ENCODE measurements at regions not wholly inside any gene's neighbourhood (a gene's known extent, or its start where the extent isn't known, plus 50 kb on each side); places are given as distances from the start of the nearest gene placed in this dataset.

GRCh38 chr14:62436261-62436660 lies 609.0 kb downstream of the KCNH5 start:
- TF ChIP-seq CTCF (IDR thresholded peaks at IDR 0.05): no peak
- no peak for ATAC-seq
- H3K36me3 ChIP-seq: no peaks in the 10 kb centered on the region
- no peaks in the 10 kb centered on the region for H3K27me3 ChIP-seq
- intact Hi-C loops (cut with DNase I): no loop called here
- H3K4me3 ChIP-seq: no peak overlapping the region
- DNase-seq: no peak
- no peak overlapping the region for H3K27ac ChIP-seq
- no peaks in the 10 kb centered on the region for H3K4me1 ChIP-seq
- WGBS, 2 donors: 38 to 44% methylated on average over 2 of the region's 2 CpGs
- H3K9me3 ChIP-seq: peaks cover 0 to 96% (median 48%) of the 10 kb centered on the region in 11 donors

DNA sequence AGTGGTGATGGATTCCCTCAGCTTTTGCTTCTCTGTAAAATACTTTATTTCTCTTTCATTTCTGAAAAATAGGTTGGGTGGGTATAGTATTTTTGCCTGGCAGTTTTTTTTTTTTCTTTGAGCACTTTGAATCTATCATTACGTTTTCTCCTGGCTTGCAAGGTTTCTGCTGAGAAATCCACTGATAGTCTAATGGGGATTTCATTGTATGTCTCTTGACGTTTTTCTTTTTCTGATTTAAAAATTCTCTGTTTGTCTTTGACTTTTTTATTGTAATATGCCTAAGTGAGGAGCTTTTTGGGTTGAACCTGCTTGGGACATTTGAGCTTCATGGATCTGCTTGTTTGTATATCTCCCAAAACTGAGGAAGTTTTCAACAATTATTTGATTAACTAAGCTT lies 606.0 kb downstream of the KCNH5 start:
- no peak for TF ChIP-seq CTCF (IDR thresholded peaks at IDR 0.05)
- intact Hi-C loops (cut with DNase I): no loop called here
- WGBS, 2 donors: 50 to 60% methylated on average over 2 of the region's 2 CpGs
- H3K4me1 ChIP-seq: no peaks in the 10 kb centered on the region
- no peak for ATAC-seq
- H3K36me3 ChIP-seq: no peaks in the 10 kb centered on the region
- no peak overlapping the region for H3K27ac ChIP-seq
- H3K27me3 ChIP-seq: no peaks in the 10 kb centered on the region
- H3K9me3 ChIP-seq: peaks cover 0 to 77% (median 31%) of the 10 kb centered on the region in 11 donors
- no peak overlapping the region for H3K4me3 ChIP-seq
- DNase-seq: no peak

DNA sequence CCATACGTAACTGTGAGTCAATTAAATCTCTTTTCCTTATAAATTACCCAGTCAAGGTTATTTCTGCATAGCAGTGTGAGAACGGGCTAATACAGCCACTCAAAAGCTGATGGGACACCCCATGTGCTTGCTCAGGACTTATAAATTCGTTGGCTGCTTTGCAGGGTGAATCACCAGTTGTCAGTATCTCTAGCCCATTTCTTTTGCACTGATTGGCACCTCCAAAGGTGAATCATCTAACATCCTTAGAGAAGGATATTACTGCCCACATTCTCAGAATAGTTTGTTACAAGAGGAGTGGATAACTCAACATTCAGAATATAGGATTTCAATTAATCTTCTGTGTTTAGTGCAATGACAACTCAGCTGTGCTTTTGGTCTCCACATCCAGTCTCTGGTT lies 601.5 kb downstream of the KCNH5 start:
- intact Hi-C loops (cut with DNase I): no loop called here
- no peak for TF ChIP-seq CTCF (IDR thresholded peaks at IDR 0.05)
- 56% methylated on average over 3 of the region's 3 CpGs for WGBS, 2 donors

DNA sequence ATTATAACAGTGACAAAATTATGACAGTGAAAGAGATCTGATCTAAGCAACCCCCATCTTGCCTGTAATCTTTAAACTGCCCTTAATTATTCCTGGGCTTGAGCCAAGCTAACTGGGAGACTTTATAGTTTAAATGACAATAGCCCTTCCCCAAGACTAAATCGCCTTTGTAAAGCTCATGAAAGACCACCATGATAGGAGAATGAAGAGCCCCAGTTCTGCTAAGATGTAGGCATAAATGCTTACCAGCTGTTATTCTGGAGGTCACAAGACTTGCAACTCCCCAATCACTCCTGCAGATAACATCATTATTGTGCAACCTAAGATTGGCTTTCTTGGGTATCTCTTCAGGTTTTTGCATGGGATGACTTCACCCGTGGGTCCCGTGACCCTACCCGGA lies 599.7 kb downstream of the KCNH5 start:
- H3K4me3 ChIP-seq: no peak overlapping the region

More for the DNA sequence above, 601.5 kb downstream of the KCNH5 start:
- Histone ChIP-seq H3K36me3 (no peaks in the 10 kb centered on the region), H3K4me3 (no peak overlapping the region), H3K9me3 (peaks cover 0 to 40% (median 17%) of the 10 kb centered on the region in 11 donors), H3K27ac (no peak overlapping the region), H3K4me1 (no peaks in the 10 kb centered on the region), H3K27me3 (no peaks in the 10 kb centered on the region)
- no peak for ATAC-seq
- DNase-seq: no peak

More for the DNA sequence above, 599.7 kb downstream of the KCNH5 start:
- no peak overlapping the region for H3K27ac ChIP-seq
- TF ChIP-seq CTCF (IDR thresholded peaks at IDR 0.05): no peak
- H3K9me3 ChIP-seq: peaks cover 0 to 24% (median 0%) of the 10 kb centered on the region in 11 donors
- H3K4me1 ChIP-seq: no peaks in the 10 kb centered on the region
- H3K27me3 ChIP-seq: no peaks in the 10 kb centered on the region
- DNase-seq (no peak), ATAC-seq (no peak)
- no peaks in the 10 kb centered on the region for H3K36me3 ChIP-seq
- intact Hi-C loops (cut with DNase I): no loop called here
- WGBS, 2 donors: 84 to 86% methylated on average over 4 of the region's 4 CpGs

Measured in heart right ventricle (tissue), 16 donors.